ENCODE measurements at regions not wholly inside any gene's neighbourhood (a gene's known extent, or its start where the extent isn't known, plus 50 kb on each side); places are given as distances from the start of the nearest gene placed in this dataset.

GRCh38 chr1:224517171-224517570, 82.6 kb upstream of the WDR26 start:
- Histone ChIP-seq H3K4me1 (ENCODE audit: control insufficient read depth, insufficient read depth, low read length) (no peaks in the 10 kb centered on the region; the same call in 1 of the 2 replicates), H3K4me2 (ENCODE audit: control insufficient read depth, insufficient read depth) (no peak overlapping the region), H3K9ac (ENCODE audit: control insufficient read depth, insufficient read depth, low read length) (no peak overlapping the region), H3K27me3 (replicated peaks in 1 of 2; ENCODE audit: control insufficient read depth in 2 of 2, insufficient read depth in 2 of 2, low read length in 1 of 2) (no peaks in the 10 kb centered on the region), H2AFZ (ENCODE audit: control insufficient read depth, low read depth, low read length) (no peak overlapping the region), H3K9me3 (replicated peaks; ENCODE audit: control insufficient read depth, insufficient read depth, low read length) (no peaks in the 10 kb centered on the region), H3K27ac (ENCODE audit: control insufficient read depth, insufficient read depth) (no peak overlapping the region), H3K4me3 (no peak overlapping the region), H3K79me2 (ENCODE audit: control insufficient read depth, insufficient read depth, low read length) (no peaks in the 10 kb centered on the region), H4K20me1 (ENCODE audit: control insufficient read depth, insufficient read depth) (no peaks in the 10 kb centered on the region), H3K36me3 (ENCODE audit: control insufficient read depth in 2 of 2, insufficient read depth in 2 of 2, low read length in 1 of 2) (no peaks in the 10 kb centered on the region)
- SMC1A ChIA-PET (ENCODE audit: uncharacterized antibody, unreplicated experiment) = interaction anchor here (1.1 to 6.9 kb wide), 3 partner anchors 130 to 407 kb away, joined by 3 to 105 read pairs (median 21); no protein-coding TSS in a partner anchor
- DNase-seq (ENCODE audit: low read depth, low spot score) (no peak), FAIRE-seq (no peak), ATAC-seq (no peak)
- in situ Hi-C loops (cut with MboI) = no loop called here
- intact Hi-C loops (cut with micrococcal nuclease; ENCODE audit: unreplicated experiment) = no loop called here
- TF ChIP-seq BMI1 (IDR thresholded peaks at IDR 0.05; ENCODE audit: borderline replicate concordance) (no peak), ZBTB40 (IDR thresholded peaks at IDR 0.05; ENCODE audit: borderline replicate concordance) (no peak), ELK1 (IDR thresholded peaks at IDR 0.05; ENCODE audit: low read depth, low read length) (no peak), ZNF622 (IDR thresholded peaks at IDR 0.05) (no peak), PAX5 (IDR thresholded peaks at IDR 0.05; ENCODE audit: borderline replicate concordance, low read depth, low read length) (no peak), USF1 (IDR thresholded peaks at IDR 0.05; ENCODE audit: borderline replicate concordance, extremely low read length, insufficient read depth, low read depth, low read length) (no peak), KAT2A (conservative IDR thresholded peaks at IDR 0.05; ENCODE audit: control insufficient read depth, low read depth, low read length) (no peak), HDGF (IDR thresholded peaks at IDR 0.05) (no peak), YBX1 (IDR thresholded peaks at IDR 0.05) (no peak), ZNF217 (IDR thresholded peaks at IDR 0.05) (no peak), KDM1A (IDR thresholded peaks at IDR 0.05; ENCODE audit: borderline replicate concordance) (no peak)
- POLR2A ChIA-PET = interaction anchor here (0.6 kb wide), 1 partner anchor 407 kb away, joined by 3 read pairs; no protein-coding TSS in a partner anchor
- no TSS peak for BruUV-seq (replicated peaks)
- 82% methylated on average over 8 of the region's 8 CpGs for WGBS (ENCODE audit: insufficient coverage, insufficient replicate concordance, low lambda C conversion rate, missing lambda C conversion rate)
- RAD21 ChIA-PET (ENCODE audit: unreplicated experiment) = interaction anchor here (1.8 to 4.0 kb wide), 2 partner anchors 377 to 405 kb away, joined by 14 to 15 read pairs; no protein-coding TSS in a partner anchor
- CTCF ChIA-PET = interaction anchor here (1.4 to 10.8 kb wide), 4 partner anchors 127 to 406 kb away, joined by 7 to 191 read pairs (median 98); no protein-coding TSS in a partner anchor

Measured in GM12878 (cell line).